HPDE6-E6E7 (cell line): ENCODE measurements at regions not wholly inside any gene's neighbourhood (a gene's known extent, or its start where the extent isn't known, plus 50 kb on each side); places are given as distances from the start of the nearest gene placed in this dataset.

Experiments
- DNase-seq: peaks from one replicate; pipeline ENCODE4 v3.0.0; 2011; ENCODE audit warnings: missing footprints; ENCODE audit errors: extremely low spot score

GRCh38 chr7:20932785-20933527, 146.3 kb upstream of the SP8 start:
- DNase-seq: no peak

DNA sequence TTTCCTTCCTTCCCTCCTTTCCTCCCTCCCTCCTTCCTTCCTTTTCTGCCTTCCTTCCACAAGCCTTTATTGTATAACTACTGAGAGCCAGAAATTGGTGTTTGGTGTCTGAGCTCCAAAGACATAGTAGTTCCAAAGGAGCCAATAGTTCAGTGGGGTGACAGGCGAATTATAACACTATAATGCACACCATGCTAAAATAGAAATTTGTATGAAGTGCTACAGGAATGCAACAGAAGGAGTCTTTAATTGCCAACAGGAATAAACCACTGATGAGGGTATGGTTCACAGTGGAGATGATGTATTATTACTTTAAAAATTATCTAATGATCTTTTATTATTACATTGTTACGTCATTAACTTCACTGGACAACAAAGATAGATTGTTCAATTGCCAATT, 158.8 kb upstream of the SP8 start:
- DNase-seq: no peak

- no peak for DNase-seq
Observed at GRCh38 chr7:20952916-20953315, 166.2 kb upstream of the SP8 start.

GRCh38 chr7:20954711-20955619, 168.3 kb upstream of the SP8 start:
- no peak for DNase-seq

GRCh38 chr7:20958572-20958971, 171.9 kb upstream of the SP8 start:
- DNase-seq: no peak

- no peak for DNase-seq
Observed at GRCh38 chr7:20959281-20959680, 172.6 kb upstream of the SP8 start.

GRCh38 chr7:20963556-20964280, 177.0 kb upstream of the SP8 start:
- no peak for DNase-seq

GRCh38 chr7:20964281-20964918, 177.7 kb upstream of the SP8 start:
- DNase-seq: no peak

DNA sequence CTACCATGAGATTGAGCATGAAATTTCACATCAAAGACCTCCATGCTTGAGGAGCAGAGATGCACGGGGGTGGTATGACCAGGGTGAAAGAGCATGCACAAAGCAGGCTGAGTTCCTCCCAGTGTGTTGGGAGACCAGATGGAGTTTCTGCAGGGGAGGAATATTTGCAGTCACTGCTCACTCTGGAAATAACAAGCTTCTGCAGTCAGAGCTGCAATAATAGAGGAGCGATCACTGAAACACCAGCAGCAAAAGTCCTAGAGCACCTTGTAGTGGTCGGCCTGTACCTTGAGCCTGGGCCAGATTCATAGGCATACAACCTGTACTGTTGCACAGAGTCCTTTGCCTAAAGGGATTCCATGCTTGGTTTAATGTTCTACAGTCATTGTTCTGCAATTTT, 184.5 kb upstream of the SP8 start:
- DNase-seq: no peak

DNA sequence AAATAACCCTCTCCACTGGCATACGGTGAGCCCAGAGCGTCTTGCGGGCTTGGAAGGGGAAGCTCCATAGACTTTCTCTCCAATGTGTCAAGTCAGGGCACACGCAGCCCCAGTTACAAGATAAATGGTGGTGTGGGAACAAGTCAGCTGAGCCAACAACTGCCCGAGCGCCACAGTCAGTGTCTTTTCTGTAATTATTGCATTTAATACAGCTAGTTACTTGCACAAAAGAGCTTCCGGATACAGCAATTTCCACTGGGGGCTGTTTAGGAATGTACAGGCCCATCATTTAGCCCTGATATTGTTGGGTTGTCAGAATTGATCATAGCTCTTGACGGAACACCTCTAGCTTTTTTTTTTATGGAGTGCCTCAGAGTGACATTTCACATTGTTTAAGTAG, 193.5 kb upstream of the SP8 start:
- DNase-seq: no peak

DNA sequence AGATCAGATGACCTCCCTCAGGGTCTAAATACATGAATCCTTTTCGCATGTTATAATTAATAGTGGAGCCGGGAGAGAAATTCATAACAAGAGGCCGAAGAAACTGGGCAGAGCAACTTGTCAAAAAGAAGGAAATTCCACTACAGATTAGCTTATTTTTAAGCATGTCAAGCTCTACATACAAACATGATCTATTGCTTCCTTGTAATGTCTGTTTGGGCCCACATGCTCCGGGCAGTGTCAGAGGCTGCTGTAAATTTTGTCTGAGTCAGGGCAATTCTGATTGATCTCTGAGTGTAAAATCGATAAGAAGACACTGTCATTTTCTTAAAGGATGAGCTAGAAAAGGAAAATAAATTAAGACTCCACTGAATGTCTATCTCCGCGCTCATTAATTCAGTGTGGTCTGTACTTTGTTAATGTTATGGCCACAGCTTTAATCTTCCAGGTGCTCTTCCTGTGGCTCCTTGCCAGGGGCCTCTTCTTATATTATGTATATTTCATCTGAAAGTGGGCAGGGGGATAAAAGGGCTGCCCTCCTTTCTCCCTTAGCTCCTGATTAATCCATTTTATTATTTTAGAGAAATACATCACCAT, 194.1 kb upstream of the SP8 start:
- DNase-seq: no peak

DNA sequence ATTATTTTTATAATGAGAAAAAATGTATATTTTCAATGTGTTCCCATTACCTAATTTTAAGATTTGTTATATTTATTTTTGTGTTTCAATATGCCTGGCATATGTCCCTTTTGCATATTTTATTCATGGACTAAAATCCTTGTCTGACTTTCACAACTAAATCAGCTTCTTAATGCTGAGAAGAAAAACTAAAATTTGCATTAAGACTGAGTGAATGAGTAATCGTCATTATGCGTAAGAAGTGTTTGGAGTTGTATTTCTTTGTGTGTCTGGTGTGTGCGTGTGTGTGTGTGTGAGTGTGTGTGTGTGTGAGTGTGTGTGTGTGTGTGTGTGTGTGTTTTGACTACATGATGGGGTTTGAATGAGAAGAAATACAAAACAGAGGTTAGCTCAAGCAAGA, 201.7 kb upstream of the SP8 start:
- no peak for DNase-seq

DNA sequence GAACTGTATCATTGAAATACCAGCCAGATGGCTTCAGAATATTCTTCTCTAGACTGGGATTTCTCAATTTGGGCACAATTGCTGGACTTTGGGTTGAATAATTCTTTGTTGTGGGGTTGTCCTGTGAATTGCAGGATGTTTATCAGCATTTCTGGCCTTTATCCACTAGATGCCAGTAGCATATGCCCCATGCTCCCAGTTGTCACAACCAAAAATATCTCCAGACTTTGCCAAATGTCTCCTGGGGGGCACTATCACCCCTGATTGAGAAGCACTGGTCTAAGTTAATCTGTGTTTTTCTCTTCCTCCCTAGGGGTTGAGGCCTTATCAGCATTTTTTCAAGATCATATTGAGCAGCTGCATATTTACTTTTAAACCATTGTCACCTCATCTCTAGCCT, 204.9 kb upstream of the SP8 start:
- DNase-seq: no peak

DNA sequence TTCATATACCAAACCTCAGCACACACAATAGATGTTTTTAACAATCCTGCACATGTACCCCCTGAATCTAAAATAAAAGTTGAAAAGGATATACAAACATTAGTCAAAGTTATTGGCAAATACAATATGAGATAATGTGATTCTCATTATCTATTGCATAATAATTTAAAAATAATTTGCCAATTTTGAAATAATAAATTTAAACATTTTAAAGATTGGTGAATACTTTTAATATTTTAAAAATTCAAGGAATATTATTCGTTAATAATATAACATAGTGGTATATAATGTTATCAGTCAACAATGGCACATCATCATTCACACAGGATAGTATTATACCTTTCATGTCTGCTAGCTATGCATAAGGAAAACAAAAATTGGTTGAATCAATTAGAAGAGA, 207.0 kb upstream of the SP8 start:
- no peak for DNase-seq

DNA sequence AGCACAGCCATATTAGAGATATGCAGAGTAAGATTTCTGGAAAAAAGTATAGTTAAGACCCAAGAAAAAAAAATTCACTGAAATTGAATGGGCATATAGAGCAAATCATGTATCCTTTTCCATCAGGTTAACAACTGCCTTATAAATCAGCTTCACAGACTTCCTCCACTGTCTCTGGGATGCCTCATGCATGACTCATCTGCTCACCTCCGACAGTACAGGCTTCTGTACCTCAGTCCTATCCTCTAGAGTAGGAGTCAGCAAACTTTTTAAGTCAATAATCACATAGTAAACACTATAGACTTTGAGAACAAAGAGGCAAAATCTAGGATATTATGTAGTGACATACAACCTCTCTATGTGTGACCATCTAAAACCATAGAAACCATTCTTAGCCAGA, 211.6 kb upstream of the SP8 start:
- DNase-seq: peak; percentile 57

GRCh38 chr7:21011153-21011552, 224.5 kb upstream of the SP8 start:
- peak; percentile 85 for DNase-seq

DNA sequence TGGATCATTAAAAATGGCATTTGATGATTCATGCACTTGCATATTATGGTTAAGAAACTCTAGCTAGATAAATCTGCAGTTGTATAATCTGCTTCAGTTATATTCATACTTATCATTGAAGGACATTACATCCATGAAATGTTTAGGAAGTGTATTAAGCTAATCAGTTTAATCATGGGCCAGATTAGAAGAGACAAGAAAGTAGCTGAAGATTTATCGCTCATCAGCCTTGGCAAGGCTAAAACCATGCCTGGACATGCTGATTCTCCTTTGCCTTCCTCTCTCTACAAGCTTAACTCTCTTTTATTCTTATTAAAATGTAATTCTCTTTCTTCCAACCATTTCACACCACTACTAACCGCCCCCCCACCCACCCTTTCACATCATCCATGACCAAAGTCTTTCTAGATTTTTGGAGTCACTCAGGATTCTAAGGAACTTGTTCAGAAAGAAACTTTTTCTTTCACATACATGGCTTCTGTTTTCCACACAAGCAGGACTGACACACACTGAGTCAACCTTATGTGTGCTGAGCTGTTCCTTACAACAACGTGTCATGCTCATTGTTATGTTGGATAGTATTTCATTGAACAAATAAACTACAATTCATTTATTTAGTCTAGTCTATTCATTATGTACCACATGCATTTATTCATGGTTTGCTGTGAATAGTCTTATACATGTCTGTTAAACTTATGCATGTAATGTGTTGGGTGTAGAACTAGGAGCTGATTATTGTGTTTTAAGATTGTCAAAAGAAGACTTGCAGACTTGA, 227.3 kb upstream of the SP8 start:
- DNase-seq: peak; percentile 27

DNA sequence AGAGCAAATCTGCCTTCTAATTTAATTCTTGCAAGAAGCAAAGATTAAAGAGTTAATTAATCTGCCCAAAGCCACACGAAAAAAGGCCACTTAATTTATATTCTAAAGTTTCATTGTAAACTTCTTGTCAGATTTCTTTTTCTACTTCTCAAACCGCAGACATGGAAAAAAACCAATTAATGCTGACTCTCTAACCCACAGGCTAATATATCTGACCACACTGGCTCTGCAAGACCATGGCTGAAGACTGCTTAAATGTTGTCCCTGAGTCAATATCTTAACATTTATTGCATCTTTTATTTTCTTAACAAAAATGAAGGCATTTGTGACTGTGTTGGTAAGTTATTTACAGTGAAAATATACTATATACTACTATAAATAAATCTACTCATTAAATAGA, 234.0 kb upstream of the SP8 start:
- DNase-seq: no peak

- DNase-seq: no peak
Observed at GRCh38 chr7:21023841-21024484, 237.3 kb upstream of the SP8 start.

DNA sequence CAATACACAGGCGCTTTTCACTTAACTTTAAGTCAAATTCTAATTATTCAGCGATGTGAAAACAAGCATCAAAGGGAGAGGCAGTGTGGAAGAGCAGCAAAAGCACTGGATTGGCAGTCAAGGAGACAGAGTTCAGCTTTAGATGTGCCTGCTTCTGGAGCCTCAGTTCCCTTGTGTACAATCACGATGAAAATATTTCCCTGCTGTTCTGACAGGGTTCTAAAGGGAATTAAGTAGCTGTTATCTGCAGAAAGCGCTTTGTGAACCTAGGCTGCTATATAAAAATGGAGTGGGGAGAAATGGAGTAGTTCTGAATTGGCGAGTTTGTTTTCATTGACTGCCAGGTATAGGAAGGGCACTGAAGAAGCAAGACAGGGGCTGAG, 237.8 kb upstream of the SP8 start:
- DNase-seq: no peak
